WTC11 (cell line): ENCODE measurements at regions not wholly inside any gene's neighbourhood (a gene's known extent, or its start where the extent isn't known, plus 50 kb on each side); places are given as distances from the start of the nearest gene placed in this dataset.

Source experiments
- HMGA2 ChIP-seq: fragments of 250-450 bp; sonication (Bioruptor Pico); IDR thresholded peaks from 2 replicates; pipeline ENCODE4 v1.4.0; 2021; ENCODE audit warnings: mild to moderate bottlenecking, moderate library complexity
- KAT7 ChIP-seq: sonication (generic); formaldehyde crosslinking; IDR thresholded peaks from 2 replicates; pipeline ENCODE4 v1.8.1; 2023; ENCODE audit warnings: missing genetic modification reagents, mild to moderate bottlenecking, borderline replicate concordance
- MAX ChIP-seq: sonication (generic); formaldehyde crosslinking; IDR thresholded peaks from 2 replicates; pipeline ENCODE4 v1.8.0; 2022; ENCODE audit warnings: mild to moderate bottlenecking, missing genetic modification reagents
- ZBTB43 ChIP-seq: sonication (generic); formaldehyde crosslinking; IDR thresholded peaks from 2 replicates; pipeline ENCODE4 v1.8.1; 2023; ENCODE audit warnings: mild to moderate bottlenecking, missing genetic modification reagents
- ZNF121 ChIP-seq: sonication (generic); formaldehyde crosslinking; IDR thresholded peaks from 2 replicates; pipeline ENCODE4 v1.8.0; 2023; ENCODE audit warnings: missing genetic modification reagents
- ZNF263 ChIP-seq: sonication (generic); formaldehyde crosslinking; IDR thresholded peaks from 2 replicates; pipeline ENCODE4 v1.8.1; 2022; ENCODE audit warnings: low read depth, mild to moderate bottlenecking, moderate library complexity, missing genetic modification reagents
- TF ChIP-seq, protein P1 (sequence below): fragments of 200-600 bp; IDR thresholded peaks from 2 replicates; pipeline ENCODE4 v1.8.0; 2022; ENCODE audit warnings: antibody characterized with exemption
- TF ChIP-seq, protein P2 (sequence below): sonication (generic); formaldehyde crosslinking; IDR thresholded peaks from 2 replicates; pipeline ENCODE4 v1.8.1; 2022; ENCODE audit warnings: mild to moderate bottlenecking, moderate library complexity, missing genetic modification reagents
- TF ChIP-seq, protein P3 (sequence below): sonication (generic); formaldehyde crosslinking; IDR thresholded peaks from 2 replicates; pipeline ENCODE4 v1.8.0; 2022; ENCODE audit warnings: missing genetic modification reagents
- TF ChIP-seq, protein P4 (sequence below): sonication (generic); formaldehyde crosslinking; IDR thresholded peaks from 2 replicates; pipeline ENCODE4 v1.8.0; 2023; ENCODE audit warnings: mild to moderate bottlenecking, missing genetic modification reagents

GRCh38 chr20:23299673-23300050, 50.9 kb upstream of the NXT1 start:
- TF ChIP-seq, protein P1, sequence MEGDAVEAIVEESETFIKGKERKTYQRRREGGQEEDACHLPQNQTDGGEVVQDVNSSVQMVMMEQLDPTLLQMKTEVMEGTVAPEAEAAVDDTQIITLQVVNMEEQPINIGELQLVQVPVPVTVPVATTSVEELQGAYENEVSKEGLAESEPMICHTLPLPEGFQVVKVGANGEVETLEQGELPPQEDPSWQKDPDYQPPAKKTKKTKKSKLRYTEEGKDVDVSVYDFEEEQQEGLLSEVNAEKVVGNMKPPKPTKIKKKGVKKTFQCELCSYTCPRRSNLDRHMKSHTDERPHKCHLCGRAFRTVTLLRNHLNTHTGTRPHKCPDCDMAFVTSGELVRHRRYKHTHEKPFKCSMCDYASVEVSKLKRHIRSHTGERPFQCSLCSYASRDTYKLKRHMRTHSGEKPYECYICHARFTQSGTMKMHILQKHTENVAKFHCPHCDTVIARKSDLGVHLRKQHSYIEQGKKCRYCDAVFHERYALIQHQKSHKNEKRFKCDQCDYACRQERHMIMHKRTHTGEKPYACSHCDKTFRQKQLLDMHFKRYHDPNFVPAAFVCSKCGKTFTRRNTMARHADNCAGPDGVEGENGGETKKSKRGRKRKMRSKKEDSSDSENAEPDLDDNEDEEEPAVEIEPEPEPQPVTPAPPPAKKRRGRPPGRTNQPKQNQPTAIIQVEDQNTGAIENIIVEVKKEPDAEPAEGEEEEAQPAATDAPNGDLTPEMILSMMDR, result no peak
- TF ChIP-seq ZNF121, result no peak
- no peak for TF ChIP-seq HMGA2 (CRISPR knock-in tag)
- TF ChIP-seq ZBTB43, result no peak
- TF ChIP-seq ZNF263 (CRISPR knock-in tag), result no peak
- no peak for TF ChIP-seq MAX (CRISPR knock-in tag)
- TF ChIP-seq KAT7, result no peak
- TF ChIP-seq, protein P2, sequence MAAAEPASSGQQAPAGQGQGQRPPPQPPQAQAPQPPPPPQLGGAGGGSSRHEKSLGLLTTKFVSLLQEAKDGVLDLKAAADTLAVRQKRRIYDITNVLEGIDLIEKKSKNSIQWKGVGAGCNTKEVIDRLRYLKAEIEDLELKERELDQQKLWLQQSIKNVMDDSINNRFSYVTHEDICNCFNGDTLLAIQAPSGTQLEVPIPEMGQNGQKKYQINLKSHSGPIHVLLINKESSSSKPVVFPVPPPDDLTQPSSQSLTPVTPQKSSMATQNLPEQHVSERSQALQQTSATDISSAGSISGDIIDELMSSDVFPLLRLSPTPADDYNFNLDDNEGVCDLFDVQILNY (CRISPR knock-in tag), result no peak
- TF ChIP-seq, protein P3, sequence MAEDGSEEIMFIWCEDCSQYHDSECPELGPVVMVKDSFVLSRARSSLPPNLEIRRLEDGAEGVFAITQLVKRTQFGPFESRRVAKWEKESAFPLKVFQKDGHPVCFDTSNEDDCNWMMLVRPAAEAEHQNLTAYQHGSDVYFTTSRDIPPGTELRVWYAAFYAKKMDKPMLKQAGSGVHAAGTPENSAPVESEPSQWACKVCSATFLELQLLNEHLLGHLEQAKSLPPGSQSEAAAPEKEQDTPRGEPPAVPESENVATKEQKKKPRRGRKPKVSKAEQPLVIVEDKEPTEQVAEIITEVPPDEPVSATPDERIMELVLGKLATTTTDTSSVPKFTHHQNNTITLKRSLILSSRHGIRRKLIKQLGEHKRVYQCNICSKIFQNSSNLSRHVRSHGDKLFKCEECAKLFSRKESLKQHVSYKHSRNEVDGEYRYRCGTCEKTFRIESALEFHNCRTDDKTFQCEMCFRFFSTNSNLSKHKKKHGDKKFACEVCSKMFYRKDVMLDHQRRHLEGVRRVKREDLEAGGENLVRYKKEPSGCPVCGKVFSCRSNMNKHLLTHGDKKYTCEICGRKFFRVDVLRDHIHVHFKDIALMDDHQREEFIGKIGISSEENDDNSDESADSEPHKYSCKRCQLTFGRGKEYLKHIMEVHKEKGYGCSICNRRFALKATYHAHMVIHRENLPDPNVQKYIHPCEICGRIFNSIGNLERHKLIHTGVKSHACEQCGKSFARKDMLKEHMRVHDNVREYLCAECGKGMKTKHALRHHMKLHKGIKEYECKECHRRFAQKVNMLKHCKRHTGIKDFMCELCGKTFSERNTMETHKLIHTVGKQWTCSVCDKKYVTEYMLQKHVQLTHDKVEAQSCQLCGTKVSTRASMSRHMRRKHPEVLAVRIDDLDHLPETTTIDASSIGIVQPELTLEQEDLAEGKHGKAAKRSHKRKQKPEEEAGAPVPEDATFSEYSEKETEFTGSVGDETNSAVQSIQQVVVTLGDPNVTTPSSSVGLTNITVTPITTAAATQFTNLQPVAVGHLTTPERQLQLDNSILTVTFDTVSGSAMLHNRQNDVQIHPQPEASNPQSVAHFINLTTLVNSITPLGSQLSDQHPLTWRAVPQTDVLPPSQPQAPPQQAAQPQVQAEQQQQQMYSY (CRISPR knock-in tag), result no peak
- TF ChIP-seq, protein P4, sequence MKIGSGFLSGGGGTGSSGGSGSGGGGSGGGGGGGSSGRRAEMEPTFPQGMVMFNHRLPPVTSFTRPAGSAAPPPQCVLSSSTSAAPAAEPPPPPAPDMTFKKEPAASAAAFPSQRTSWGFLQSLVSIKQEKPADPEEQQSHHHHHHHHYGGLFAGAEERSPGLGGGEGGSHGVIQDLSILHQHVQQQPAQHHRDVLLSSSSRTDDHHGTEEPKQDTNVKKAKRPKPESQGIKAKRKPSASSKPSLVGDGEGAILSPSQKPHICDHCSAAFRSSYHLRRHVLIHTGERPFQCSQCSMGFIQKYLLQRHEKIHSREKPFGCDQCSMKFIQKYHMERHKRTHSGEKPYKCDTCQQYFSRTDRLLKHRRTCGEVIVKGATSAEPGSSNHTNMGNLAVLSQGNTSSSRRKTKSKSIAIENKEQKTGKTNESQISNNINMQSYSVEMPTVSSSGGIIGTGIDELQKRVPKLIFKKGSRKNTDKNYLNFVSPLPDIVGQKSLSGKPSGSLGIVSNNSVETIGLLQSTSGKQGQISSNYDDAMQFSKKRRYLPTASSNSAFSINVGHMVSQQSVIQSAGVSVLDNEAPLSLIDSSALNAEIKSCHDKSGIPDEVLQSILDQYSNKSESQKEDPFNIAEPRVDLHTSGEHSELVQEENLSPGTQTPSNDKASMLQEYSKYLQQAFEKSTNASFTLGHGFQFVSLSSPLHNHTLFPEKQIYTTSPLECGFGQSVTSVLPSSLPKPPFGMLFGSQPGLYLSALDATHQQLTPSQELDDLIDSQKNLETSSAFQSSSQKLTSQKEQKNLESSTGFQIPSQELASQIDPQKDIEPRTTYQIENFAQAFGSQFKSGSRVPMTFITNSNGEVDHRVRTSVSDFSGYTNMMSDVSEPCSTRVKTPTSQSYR, result no peak
